RWPE2 (cell line): ENCODE measurements at regions not wholly inside any gene's neighbourhood (a gene's known extent, or its start where the extent isn't known, plus 50 kb on each side); places are given as distances from the start of the nearest gene placed in this dataset.

Source experiments
- ATAC-seq: fragments of 200-7000 bp; cut with Tn5 transposase; 3 replicates; pipeline ENCODE4 v1.9.1; 2021; ENCODE audit warnings: low read depth
- DNase-seq: peaks from one replicate; pipeline ENCODE4 v3.0.0-alpha.2; 2020; ENCODE audit warnings: low spot score
- H3K27ac ChIP-seq: fragments of 450-650 bp; 2 replicates; pipeline ENCODE4 v1.5.1; 2017; ENCODE audit warnings: mild to moderate bottlenecking; ENCODE audit not compliant: poor library complexity, severe bottlenecking
- H3K27me3 ChIP-seq: fragments of 250-450 bp; sonication (Bioruptor Pico); 2 replicates; pipeline ENCODE4 v1.5.1; 2021; ENCODE audit warnings: mild to moderate bottlenecking, moderate library complexity; ENCODE audit not compliant: insufficient read depth, poor library complexity, severe bottlenecking
- H3K36me3 ChIP-seq: fragments of 250-450 bp; sonication (Bioruptor Pico); 2 replicates; pipeline ENCODE4 v1.5.1; 2020; ENCODE audit warnings: low read depth, mild to moderate bottlenecking, moderate library complexity
- H3K4me1 ChIP-seq: fragments of 250-450 bp; sonication (Bioruptor Pico); 2 replicates; pipeline ENCODE4 v1.5.1; 2021; ENCODE audit warnings: mild to moderate bottlenecking, moderate library complexity; ENCODE audit not compliant: insufficient read depth, poor library complexity, severe bottlenecking
- H3K4me3 ChIP-seq: fragments of 250-450 bp; sonication (Bioruptor Pico); 2 replicates; pipeline ENCODE4 v1.5.1; 2021; ENCODE audit warnings: mild to moderate bottlenecking, moderate library complexity; ENCODE audit not compliant: severe bottlenecking
- H3K9me3 ChIP-seq: fragments of 250-450 bp; sonication (Bioruptor Pico); 2 replicates; pipeline ENCODE4 v1.5.1; 2021; ENCODE audit warnings: mild to moderate bottlenecking, moderate library complexity; ENCODE audit not compliant: severe bottlenecking
- CTCF ChIP-seq: fragments of 450-650 bp; IDR thresholded peaks from one replicate; pipeline ENCODE4 v1.5.1; 2017; ENCODE audit warnings: mild to moderate bottlenecking, moderate library complexity; ENCODE audit not compliant: poor library complexity, severe bottlenecking

- Histone ChIP-seq H3K4me3 (no peak overlapping the region), H3K4me1 (peaks cover 5% of the 10 kb centered on the region), H3K9me3 (no peaks in the 10 kb centered on the region), H3K27ac (no peak overlapping the region), H3K36me3 (no peaks in the 10 kb centered on the region), H3K27me3 (no peaks in the 10 kb centered on the region)
- DNase-seq (no peak), ATAC-seq (no peak)
- TF ChIP-seq CTCF = no peak
These were observed 50.0 kb upstream of the TRPM1 start for GRCh38 chr15:31151301-31152233.

GRCh38 chr15:31153531-31153930 lies 52.0 kb upstream of the TRPM1 start:
- Histone ChIP-seq H3K36me3 (no peaks in the 10 kb centered on the region), H3K9me3 (no peaks in the 10 kb centered on the region), H3K4me3 (no peak overlapping the region), H3K27ac (no peak overlapping the region), H3K4me1 (peaks cover 5% of the 10 kb centered on the region), H3K27me3 (no peaks in the 10 kb centered on the region)
- no peak for DNase-seq
- no peak for ATAC-seq
- TF ChIP-seq CTCF = no peak

GRCh38 chr15:31155151-31155550 lies 53.6 kb upstream of the TRPM1 start:
- no peak overlapping the region for H3K27ac ChIP-seq
- no peaks in the 10 kb centered on the region for H3K27me3 ChIP-seq
- DNase-seq (no peak), ATAC-seq (no peak)
- no peak overlapping the region for H3K4me3 ChIP-seq
- no peak for TF ChIP-seq CTCF
- H3K36me3 ChIP-seq = no peaks in the 10 kb centered on the region
- H3K9me3 ChIP-seq = no peaks in the 10 kb centered on the region
- H3K4me1 ChIP-seq = peaks cover 5% of the 10 kb centered on the region

- H3K36me3 ChIP-seq = no peaks in the 10 kb centered on the region
- TF ChIP-seq CTCF = no peak
- no peaks in the 10 kb centered on the region for H3K4me1 ChIP-seq
- H3K4me3 ChIP-seq = no peak overlapping the region
- H3K27me3 ChIP-seq = no peaks in the 10 kb centered on the region
- H3K9me3 ChIP-seq = no peaks in the 10 kb centered on the region
- DNase-seq (no peak), ATAC-seq (no peak)
- H3K27ac ChIP-seq = no peak overlapping the region
These were observed 54.7 kb upstream of the TRPM1 start for GRCh38 chr15:31156226-31156625.

GRCh38 chr15:31156808-31157207 lies 55.3 kb upstream of the TRPM1 start:
- Histone ChIP-seq H3K4me3 (no peak overlapping the region), H3K36me3 (no peaks in the 10 kb centered on the region), H3K4me1 (no peaks in the 10 kb centered on the region), H3K9me3 (no peaks in the 10 kb centered on the region), H3K27ac (no peak overlapping the region), H3K27me3 (no peaks in the 10 kb centered on the region)
- no peak for DNase-seq
- TF ChIP-seq CTCF = no peak
- ATAC-seq = no peak
